Glutamatergic neuron (in vitro differentiated cells): ENCODE measurements at regions not wholly inside any gene's neighbourhood (a gene's known extent, or its start where the extent isn't known, plus 50 kb on each side); places are given as distances from the start of the nearest gene placed in this dataset.
A peak's percentile ranks its signal among the peaks of the same experiment; 100 is the strongest.

Experiments
- DNase-seq: peaks from one replicate; pipeline ENCODE4 v3.0.0; 2022
- H3K27ac Mint-ChIP-seq: one replicate; pipeline ENCODE4 v1.8.0; 2020; ENCODE audit warnings: mild to moderate bottlenecking, mixed read lengths, inconsistent platforms; ENCODE audit not compliant: unreplicated experiment
- H3K27me3 Mint-ChIP-seq: one replicate; pipeline ENCODE4 v1.8.0; 2020; ENCODE audit warnings: mild to moderate bottlenecking, moderate library complexity, mixed read lengths, inconsistent platforms; ENCODE audit not compliant: unreplicated experiment
- H3K36me3 Mint-ChIP-seq: one replicate; pipeline ENCODE4 v1.8.0; 2020; ENCODE audit warnings: mild to moderate bottlenecking, mixed read lengths, inconsistent platforms; ENCODE audit not compliant: unreplicated experiment
- H3K4me1 Mint-ChIP-seq: one replicate; pipeline ENCODE4 v1.8.0; 2020; ENCODE audit warnings: mild to moderate bottlenecking, low read depth, mixed read lengths, inconsistent platforms; ENCODE audit not compliant: unreplicated experiment
- H3K4me3 Mint-ChIP-seq: one replicate; pipeline ENCODE4 v1.8.0; 2020; ENCODE audit warnings: mild to moderate bottlenecking, mixed read lengths, inconsistent platforms; ENCODE audit not compliant: unreplicated experiment
- H3K9me3 Mint-ChIP-seq: one replicate; pipeline ENCODE4 v1.8.0; 2020; ENCODE audit warnings: mild to moderate bottlenecking, moderate library complexity, mixed read lengths, inconsistent platforms; ENCODE audit not compliant: unreplicated experiment
- TF ChIP-seq, protein P1 (sequence below): fragments of 200-600 bp; sonication (generic); IDR thresholded peaks from one replicate; pipeline ENCODE4 v1.5.0; 2021; ENCODE audit not compliant: partially characterized antibody, unreplicated experiment

DNA sequence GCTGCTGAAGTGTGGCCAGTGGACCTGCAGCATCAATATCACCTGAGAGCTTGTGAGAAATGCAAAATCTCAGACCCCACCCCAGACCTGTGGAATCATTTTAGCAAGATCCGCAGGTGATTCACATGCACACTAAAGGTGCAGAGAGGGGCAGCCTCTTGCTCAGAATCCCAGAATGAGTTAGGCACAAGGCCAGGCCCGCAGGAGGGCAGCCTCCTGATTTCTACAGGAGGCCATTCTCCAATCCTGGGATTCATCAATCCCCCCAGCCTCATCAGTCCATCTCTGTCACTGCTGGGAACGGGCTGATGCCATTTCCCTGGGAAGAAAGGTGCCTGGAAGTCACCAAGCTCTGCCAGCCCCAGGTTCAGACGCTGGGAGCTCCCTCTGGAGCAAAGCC lies 63.0 kb upstream of the GPR26 start:
- TF ChIP-seq, protein P1, sequence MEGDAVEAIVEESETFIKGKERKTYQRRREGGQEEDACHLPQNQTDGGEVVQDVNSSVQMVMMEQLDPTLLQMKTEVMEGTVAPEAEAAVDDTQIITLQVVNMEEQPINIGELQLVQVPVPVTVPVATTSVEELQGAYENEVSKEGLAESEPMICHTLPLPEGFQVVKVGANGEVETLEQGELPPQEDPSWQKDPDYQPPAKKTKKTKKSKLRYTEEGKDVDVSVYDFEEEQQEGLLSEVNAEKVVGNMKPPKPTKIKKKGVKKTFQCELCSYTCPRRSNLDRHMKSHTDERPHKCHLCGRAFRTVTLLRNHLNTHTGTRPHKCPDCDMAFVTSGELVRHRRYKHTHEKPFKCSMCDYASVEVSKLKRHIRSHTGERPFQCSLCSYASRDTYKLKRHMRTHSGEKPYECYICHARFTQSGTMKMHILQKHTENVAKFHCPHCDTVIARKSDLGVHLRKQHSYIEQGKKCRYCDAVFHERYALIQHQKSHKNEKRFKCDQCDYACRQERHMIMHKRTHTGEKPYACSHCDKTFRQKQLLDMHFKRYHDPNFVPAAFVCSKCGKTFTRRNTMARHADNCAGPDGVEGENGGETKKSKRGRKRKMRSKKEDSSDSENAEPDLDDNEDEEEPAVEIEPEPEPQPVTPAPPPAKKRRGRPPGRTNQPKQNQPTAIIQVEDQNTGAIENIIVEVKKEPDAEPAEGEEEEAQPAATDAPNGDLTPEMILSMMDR = no peak
- H3K27ac Mint-ChIP-seq = no peak overlapping the region
- H3K4me1 Mint-ChIP-seq = peaks cover 23% of the 10 kb centered on the region
- H3K9me3 Mint-ChIP-seq = peaks cover 1% of the 10 kb centered on the region
- H3K36me3 Mint-ChIP-seq = no peaks in the 10 kb centered on the region
- no peak for DNase-seq
- H3K4me3 Mint-ChIP-seq = no peak overlapping the region
- peaks cover 3% of the 10 kb centered on the region for H3K27me3 Mint-ChIP-seq

- TF ChIP-seq, protein P1 = no peak
Measured at GRCh38 chr10:123604506-123604905, 61.6 kb upstream of the GPR26 start.

GRCh38 chr10:123606006-123606405 lies 60.1 kb upstream of the GPR26 start:
- Mint-ChIP-seq H3K27ac (no peak overlapping the region), H3K4me3 (no peak overlapping the region), H3K9me3 (no peaks in the 10 kb centered on the region), H3K36me3 (no peaks in the 10 kb centered on the region), H3K4me1 (peaks cover 21% of the 10 kb centered on the region), H3K27me3 (peaks cover 2% of the 10 kb centered on the region)
- DNase-seq = peak; percentile 28
- TF ChIP-seq, protein P1 = no peak

More at GRCh38 chr10:123604506-123604905, 61.6 kb upstream of the GPR26 start:
- no peaks in the 10 kb centered on the region for H3K36me3 Mint-ChIP-seq
- no peak overlapping the region for H3K27ac Mint-ChIP-seq
- peaks cover 21% of the 10 kb centered on the region for H3K4me1 Mint-ChIP-seq
- H3K27me3 Mint-ChIP-seq = no peaks in the 10 kb centered on the region
- DNase-seq = no peak
- no peak overlapping the region for H3K4me3 Mint-ChIP-seq
- H3K9me3 Mint-ChIP-seq = no peaks in the 10 kb centered on the region

DNA sequence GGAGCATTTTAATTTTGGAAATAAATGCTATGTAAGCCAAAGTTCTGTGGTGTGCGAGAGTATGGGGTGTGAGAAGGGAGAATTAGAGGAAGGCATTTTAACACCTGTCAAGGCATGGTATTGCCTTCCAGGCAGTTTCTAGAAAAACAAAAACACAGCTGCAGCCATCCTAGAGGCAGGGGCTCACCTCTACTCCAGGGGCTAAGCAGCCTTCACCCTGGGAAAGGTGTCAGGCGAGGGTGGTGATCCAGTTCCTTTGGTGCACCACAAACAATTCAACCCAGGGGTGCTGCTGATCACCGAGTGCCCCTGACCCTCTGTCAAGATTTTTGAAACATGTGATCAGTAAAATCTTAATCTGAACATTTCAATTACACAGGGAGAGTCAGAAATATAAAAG lies 59.2 kb upstream of the GPR26 start:
- TF ChIP-seq, protein P1 = no peak
- Mint-ChIP-seq H3K27me3 (peaks cover 2% of the 10 kb centered on the region), H3K4me3 (no peak overlapping the region), H3K27ac (no peak overlapping the region), H3K36me3 (no peaks in the 10 kb centered on the region), H3K4me1 (peaks cover 21% of the 10 kb centered on the region), H3K9me3 (no peaks in the 10 kb centered on the region)
- no peak for DNase-seq

DNA sequence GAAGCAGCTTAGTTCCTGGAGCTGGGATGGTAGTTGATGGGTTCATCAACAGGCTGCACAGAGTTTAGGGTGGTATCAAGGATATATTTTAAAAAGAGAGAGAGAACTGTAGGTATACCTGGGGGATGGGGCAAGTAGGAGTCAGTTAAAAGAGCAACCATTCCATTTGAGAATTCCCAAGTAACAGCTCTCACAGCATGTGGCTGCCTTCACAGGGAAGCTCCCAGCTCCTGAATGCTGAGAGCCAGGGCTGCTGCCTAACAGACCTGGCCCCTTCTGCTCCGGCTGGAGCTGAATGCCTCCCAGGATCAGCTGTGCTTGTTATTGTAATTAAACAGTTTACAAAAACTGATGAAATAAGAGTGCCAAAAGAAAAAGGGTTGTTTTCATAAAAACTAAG lies 58.8 kb upstream of the GPR26 start:
- TF ChIP-seq, protein P1 = no peak
- Mint-ChIP-seq H3K27ac (peak overlapping the region; percentile 31), H3K9me3 (no peaks in the 10 kb centered on the region), H3K4me3 (no peak overlapping the region), H3K27me3 (peaks cover 2% of the 10 kb centered on the region), H3K4me1 (peaks cover 21% of the 10 kb centered on the region), H3K36me3 (no peaks in the 10 kb centered on the region)
- DNase-seq = peak; percentile 47
